GM21381 (cell line): ENCODE measurements at regions not wholly inside any gene's neighbourhood (a gene's known extent, or its start where the extent isn't known, plus 50 kb on each side); places are given as distances from the start of the nearest gene placed in this dataset.
A peak's percentile ranks its signal among the peaks of the same experiment; 100 is the strongest.
"Not testable (repeated sequence)": the region's sequence is repeated elsewhere in the genome, so short reads cannot be mapped to it uniquely, and the experiment has no call there.

Experiments
- ATAC-seq: cut with Tn5 transposase; IDR thresholded peaks from one replicate; pipeline ENCODE4 v1.9.1; 2021; ENCODE audit warnings: mild to moderate bottlenecking, moderate library complexity; ENCODE audit not compliant: unreplicated experiment

- ATAC-seq: peak; percentile 95
Measured at GRCh38 chr5:162209005-162209605, 141.5 kb downstream of the GABRG2 start.

GRCh38 chr5:162214551-162214950 is 147.0 kb downstream of the GABRG2 start:
- ATAC-seq: no peak

DNA sequence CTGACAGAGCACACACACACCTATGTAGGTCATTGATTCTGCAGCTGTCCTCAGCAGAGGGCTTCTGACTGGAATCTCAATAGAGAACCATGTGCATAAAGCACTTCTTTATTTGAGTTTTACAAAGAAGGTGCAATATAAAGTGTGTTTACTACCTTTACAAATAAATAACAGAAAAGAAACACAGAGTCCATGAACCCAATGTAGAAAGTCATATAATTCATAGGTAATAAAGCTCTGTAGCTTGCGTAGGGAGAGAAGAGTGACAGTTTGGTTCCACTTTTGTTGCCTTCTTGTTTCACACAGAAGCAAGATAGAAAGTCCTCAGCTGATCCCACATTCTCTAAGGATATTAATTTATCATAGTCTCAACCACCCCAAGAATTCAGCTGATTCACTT is 149.5 kb downstream of the GABRG2 start:
- no peak for ATAC-seq

DNA sequence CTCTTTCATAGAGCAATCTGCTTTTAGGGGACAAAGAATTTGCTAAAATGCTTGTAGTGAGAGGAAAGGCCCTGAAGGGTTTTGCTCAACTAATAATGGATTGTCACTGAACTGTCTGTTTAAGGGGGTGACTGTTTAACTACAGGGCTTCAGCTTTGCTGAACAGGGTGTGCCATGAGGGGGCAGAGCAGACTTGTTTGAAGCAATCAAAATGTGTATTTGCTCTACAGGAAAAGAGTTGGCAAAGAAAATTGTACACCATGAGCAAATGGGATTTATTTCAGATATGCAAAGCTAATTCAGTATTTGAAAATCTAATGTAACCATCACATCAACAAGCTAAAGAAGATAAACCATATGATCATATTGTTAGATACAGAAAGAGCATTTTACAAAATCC is 154.3 kb downstream of the GABRG2 start:
- ATAC-seq: no peak

DNA sequence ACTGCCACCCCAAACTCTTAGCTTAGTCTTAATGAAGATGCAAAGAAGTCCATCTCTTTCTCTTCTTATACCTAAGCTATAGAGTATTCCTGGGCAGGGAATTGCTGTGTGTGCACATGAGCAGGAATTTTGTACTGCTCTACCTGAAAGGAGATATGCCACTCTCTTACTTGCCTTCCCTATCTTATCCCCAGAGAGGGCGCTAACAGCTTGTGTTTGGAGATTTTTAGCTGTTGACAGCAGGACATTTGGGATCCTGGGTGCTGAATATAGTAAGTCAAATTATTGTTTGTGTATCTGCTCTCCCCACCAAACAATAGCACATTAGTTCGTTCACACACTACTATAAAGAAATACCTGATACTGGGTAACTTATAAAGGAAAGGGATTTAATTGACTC is 159.5 kb downstream of the GABRG2 start:
- no peak for ATAC-seq

DNA sequence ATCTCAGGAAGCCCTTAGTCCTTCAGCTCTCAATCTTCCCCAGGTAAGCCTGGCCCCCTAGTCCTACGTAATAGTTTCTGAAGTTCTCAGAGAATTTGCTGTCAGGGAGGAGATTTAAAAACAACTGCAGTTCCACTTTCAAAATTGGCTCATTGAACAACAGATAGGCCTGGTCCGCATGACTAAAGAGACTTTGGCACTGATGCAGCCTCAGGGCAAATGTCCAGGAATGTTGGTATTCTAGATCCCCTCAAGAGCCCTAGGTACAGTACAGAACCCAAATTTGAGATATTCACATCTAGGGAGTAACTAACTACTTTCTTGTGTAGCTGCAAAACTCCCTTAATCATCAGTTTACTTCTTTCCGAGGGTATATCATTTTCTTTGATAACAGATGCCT is 162.8 kb downstream of the GABRG2 start:
- no peak for ATAC-seq

DNA sequence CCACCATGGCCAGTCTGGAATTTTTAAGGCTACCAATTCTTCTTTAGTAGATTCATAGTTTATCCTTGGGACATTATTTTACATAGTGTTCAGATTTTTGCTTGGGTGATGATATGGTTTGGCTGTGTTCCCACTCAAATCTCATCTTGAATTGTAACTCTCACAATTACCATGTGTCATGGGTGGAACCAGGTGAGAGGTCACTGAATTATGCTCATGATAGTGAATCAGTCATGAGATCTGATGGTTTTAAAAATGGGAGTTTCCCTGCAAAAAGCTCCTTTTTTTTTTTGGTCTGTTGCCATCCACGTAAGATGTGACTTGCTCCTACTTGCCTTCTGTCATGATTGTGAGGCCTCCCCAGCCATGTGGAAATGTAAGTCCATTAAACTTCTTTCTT is 163.9 kb downstream of the GABRG2 start:
- no peak for ATAC-seq

GRCh38 chr5:162240734-162241133 is 173.2 kb downstream of the GABRG2 start:
- no peak for ATAC-seq

- no peak for ATAC-seq
Measured at GRCh38 chr5:162242416-162242815, 174.8 kb downstream of the GABRG2 start.

- ATAC-seq: no peak
Measured at GRCh38 chr5:162243651-162244050, 176.1 kb downstream of the GABRG2 start.

DNA sequence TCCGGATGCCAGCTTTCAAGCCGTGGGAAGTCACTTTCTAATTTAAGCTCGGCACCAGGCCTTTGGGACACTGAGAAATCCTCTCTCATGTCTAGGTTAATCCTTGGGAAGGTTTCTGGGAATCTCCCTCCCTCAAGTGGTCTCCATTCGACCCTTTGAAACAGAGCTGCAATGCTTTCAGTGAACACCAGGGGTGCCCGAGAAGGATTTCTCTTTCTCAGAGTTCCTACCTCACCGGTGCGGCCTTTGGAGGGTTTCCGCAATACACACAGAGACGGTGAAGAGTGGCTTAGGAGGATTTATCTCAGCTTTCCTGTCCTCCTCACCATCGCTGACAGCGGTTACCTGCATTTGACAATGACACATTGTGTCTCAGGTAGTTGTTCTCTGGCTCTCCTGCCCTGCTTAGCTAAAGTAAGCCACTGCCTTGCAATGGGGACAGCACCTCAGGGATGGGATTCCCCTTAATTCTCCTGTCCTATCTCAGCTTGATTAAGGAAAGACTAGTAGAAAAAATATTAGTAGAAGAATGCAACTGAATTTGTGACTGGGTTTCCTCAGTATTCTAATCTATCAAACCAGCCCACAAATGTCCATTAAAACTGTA is 180.6 kb downstream of the GABRG2 start:
- ATAC-seq: no peak

- ATAC-seq: no peak
Measured at GRCh38 chr5:162256711-162257110, 189.1 kb downstream of the GABRG2 start.

DNA sequence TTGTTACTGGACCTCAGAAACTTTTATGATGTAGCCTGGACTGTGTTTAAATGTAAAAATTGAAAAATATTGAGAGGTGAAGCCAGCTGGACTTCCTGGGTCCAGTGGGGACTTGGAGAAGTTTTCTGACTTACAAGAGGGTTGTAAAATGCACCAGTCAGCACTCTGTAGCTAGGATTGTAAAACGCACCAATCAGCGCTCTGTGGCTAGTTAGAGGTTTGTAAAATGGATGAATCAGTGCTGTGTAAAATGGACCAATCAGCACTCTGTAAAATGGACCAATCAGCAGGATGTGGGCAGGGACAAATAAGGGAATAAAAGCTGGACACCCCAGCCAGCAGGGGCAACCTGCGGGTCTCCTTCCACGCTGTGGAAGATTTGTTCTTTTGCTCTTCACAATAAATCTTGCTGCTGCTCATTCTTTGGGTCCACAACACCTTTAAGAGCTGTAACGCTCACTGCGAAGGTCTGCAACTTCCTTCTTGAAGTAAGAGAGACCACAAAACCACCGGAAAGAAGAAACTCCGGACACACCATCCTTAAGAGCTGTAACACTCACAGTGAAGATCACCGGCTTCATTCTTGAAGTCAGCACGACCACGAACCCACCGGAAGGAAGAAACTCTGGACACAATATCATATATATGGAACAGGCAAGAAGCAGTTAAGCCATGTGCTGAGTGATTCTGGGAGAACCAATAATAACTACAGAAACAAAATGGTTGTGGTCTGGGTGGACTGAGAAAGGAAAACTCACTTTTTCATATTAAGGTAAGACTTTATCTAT is 201.3 kb downstream of the GABRG2 start:
- ATAC-seq: no peak

DNA sequence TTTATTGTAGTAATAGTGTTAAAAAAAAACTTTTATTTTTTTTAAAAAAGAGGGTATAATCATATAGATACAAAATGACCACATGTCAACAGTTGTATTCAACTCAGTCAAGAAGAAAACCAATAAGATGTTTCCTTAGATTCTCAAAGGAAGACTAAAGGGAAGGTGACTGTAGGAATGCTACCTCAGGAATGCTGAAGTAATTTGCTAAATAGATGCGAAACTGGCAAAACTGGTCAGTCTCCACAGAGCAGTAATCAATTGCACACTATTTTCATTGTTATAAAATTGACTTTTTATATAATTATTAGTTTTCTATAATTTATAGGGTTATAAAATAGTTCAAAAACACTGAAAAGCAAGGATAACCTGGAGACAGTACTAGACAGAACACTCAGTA is 204.8 kb downstream of the GABRG2 start:
- no peak for ATAC-seq

DNA sequence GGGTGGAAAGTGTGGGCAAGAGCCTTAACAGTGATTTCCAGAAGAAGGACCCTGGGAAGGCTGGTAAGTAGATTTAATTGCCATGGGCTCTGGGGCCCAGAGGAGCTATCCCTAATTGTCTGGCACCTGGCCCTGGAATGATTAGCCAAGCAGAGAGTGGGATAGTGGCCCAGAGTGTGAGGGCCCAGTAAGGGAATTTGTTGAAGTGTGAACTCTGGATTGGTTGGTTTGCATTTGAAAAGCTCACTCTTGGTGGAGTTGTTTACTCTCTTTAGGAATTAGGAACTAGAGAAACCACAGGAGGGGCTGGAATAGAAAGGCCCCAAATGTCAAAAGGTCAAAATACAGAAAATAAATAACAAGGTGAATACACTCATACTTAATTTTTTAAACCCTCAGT is 207.1 kb downstream of the GABRG2 start:
- ATAC-seq: no peak

- not testable (repeated sequence) for ATAC-seq
Measured at GRCh38 chr5:162275387-162275786, 207.8 kb downstream of the GABRG2 start.

DNA sequence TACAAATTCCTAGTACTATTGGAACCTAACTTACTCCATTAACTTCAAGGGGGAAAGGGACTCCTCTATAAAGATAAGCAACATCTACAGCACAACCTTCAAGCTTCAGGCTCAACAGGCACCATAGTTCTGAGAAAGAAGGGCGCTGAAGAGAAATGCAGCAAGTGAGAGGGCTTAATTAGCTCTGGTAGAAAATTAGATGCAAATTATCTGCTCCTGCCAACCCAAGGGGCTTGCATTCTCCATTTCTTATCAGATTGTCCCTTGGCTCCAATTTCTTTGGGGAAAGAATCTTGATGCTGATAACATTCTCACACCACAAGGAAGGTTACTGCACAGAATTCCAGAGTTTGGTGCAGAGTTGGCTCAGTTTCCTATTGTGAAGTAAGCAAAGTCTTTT is 214.6 kb downstream of the GABRG2 start:
- ATAC-seq: no peak

GRCh38 chr5:162283609-162284008 is 216.0 kb downstream of the GABRG2 start:
- ATAC-seq: no peak

DNA sequence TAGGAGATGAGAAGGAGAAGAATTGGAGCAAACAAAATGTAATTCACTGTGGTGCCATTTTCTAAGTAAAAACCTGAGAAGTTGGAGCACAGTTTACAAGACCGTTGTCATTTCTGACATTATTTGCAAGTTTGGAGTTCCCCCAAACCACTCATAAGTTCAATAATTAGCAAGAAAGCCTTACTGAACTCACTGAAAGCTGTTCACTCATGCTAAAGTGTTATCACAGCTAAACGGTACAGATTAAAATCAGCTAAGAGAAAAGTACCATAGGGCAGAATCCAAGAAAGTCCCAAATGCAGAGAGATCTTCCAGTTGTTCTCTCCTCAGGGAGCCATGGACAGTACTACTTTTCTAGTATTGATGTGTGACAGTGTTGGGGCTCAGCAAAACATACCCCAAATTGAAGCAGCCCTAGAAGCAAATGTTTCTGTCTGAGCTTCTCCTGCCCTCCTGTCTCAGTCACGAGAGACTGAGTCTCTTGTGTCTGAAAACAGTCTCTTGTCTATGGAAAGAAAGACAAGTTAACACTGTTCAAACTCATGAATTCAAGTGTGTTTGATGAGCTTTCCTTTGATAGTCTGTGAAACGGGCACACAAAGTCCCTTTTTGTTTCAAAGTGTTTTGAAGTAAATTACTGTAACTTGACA is 221.2 kb downstream of the GABRG2 start:
- ATAC-seq: peak; percentile 67

DNA sequence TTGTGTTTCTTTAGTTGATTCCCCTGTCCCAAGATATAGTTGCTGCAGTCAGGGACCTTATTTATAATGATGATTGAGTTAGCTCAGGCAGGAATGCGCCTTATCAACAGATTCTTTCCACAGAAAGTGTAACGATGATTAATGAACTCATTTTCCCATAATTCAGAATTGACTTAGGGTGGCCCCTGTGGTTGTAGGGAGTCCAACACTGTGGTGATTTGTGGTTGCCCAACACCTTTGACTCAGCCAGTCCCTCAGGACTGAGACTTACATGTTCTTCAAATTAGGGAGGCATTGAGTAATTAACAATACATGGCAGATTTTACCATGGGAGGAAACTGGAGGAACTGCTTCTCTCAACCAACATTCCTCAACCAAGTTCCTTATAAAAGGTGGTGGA is 221.9 kb downstream of the GABRG2 start:
- ATAC-seq: no peak

DNA sequence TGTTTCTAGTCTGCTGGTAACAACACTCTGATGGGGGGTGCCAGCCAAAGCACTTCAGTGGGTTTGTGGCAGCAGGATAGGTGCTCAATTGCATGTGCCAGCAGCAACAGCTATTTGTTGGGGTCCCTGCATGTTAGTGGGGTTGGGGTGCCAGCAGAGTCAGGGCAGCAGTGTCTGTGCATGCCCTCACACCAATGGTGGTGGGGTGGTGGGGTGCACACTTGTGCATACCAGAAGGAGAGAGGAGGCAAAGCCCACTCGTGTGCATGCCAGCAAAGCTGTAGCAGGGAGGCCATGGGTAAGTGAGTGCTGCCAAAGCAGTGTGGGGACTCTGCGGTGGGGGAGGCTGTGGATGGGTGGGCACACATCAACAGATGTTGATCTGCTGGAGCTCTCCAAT is 232.2 kb downstream of the GABRG2 start:
- no peak for ATAC-seq

DNA sequence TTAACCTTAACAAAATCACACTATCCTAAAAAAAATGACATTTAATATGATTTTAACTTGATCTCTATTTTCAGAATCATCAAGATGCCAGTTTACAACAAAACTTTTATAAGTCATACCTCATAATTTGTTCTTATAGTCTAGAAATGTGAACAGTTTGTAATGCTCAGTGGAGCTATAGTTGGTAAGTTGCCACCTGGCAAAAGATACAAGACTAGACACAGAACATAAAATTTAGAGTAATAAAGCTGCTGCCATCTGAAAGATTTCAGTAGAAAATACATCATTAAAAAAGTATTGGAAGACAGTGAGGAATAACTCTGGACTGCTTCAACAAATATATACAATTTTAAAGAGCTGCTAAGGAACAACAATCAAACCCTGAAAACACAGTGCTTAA is 233.8 kb downstream of the GABRG2 start:
- ATAC-seq: no peak
